Right ventricle myocardium superior (tissue), 1 donor: ENCODE measurements at regions not wholly inside any gene's neighbourhood (a gene's known extent, or its start where the extent isn't known, plus 50 kb on each side); places are given as distances from the start of the nearest gene placed in this dataset.

ENCODE experiments used
- ATAC-seq: fragments of 200-7000 bp; cut with Tn5 transposase; one replicate; pipeline ENCODE4 v1.9.1; 2020; ENCODE audit warnings: mild to moderate bottlenecking; ENCODE audit not compliant: poor library complexity
- DNase-seq: peaks from one replicate; pipeline ENCODE4 v3.0.0-alpha.2; 2020
- intact Hi-C: fragments of 100-400 bp; cut with DNase I; formaldehyde crosslinking; loops from one replicate; pipeline ENCODE4 v1.11.2; 2022
- donor health status: DM: no; HTN: yes; CAD: no; lungs with severe emphysema.

GRCh38 chr4:71147261-71147660 is 153.8 kb downstream of the DCK start:
- ATAC-seq: no peak
- intact Hi-C loops: no loop called here

GRCh38 chr4:71148545-71148944 is 155.1 kb downstream of the DCK start:
- ATAC-seq: no peak
- intact Hi-C loops: no loop called here
- no peak for DNase-seq

More at GRCh38 chr4:71147261-71147660, 153.8 kb downstream of the DCK start:
- no peak for DNase-seq

- intact Hi-C loops: no loop called here
- no peak for ATAC-seq
- DNase-seq: no peak
Observed at GRCh38 chr4:71151054-71151453, 157.6 kb downstream of the DCK start.

DNA sequence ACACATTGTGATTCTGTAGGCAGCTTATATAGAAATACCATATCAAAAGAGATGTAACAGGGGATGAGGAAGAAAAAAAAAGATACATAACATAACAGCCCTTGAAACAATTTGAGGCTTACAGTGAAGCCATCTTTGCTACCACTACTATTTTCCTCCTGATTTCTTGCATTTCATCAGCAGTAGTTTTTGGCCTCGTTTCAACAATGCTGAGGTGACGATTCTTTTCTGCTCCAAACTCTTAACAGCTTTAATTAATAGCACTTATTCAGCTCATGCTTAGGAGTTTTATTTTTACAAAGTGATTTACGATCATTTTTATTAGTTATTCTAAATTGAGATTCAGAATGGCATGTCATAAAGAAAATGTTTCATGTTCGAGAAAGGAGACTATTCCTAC is 163.2 kb downstream of the DCK start:
- intact Hi-C loops: no loop called here
- DNase-seq: no peak
- ATAC-seq: no peak

GRCh38 chr4:71162386-71162785 is 168.9 kb downstream of the DCK start:
- ATAC-seq (no peak), DNase-seq (no peak)
- intact Hi-C loops: no loop called here

- ATAC-seq: no peak
- no peak for DNase-seq
- intact Hi-C loops: no loop called here
Observed at GRCh38 chr4:71163317-71163716, 169.9 kb downstream of the DCK start.

DNA sequence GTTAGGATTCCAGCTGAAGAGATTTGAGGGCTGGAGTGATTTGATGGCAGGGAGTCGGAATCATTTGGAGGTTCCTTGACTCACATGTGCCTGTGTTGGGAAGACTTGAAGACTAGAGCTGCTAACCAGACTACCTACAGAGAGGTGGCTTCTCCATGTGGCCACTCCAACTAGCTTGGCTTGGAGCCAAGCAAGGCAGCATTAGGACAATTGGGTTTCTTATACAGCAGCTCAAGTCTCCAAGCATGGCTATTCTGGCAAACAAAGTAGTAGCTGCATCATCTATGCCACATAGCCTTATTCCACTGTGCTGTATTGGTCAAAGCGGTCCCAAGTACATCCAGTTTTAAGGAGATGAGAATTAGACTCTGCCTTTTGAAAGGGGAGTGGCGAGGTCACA is 171.7 kb upstream of the SLC4A4 start:
- ATAC-seq: no peak
- no peak for DNase-seq
- intact Hi-C loops: no loop called here

DNA sequence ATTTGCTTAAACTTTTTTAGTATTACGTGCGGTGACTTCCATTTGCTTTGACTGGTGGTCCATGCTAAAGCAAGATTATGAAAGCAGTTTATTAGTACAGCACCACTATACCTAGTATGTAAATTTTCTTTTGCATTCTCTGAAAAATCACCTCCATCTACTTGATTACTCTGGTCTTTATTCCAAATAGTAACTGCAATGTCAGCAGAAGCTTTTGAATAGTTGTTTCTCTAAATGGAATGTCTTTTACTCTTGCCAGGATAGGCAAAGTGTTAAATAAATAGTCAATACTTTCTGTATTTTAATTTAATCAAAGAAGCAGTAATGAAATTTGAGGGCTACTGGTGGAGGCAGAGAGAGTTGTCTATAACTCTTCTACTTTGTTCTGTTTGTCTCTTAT is 167.2 kb upstream of the SLC4A4 start:
- no peak for ATAC-seq
- DNase-seq: no peak
- intact Hi-C loops: no loop called here

DNA sequence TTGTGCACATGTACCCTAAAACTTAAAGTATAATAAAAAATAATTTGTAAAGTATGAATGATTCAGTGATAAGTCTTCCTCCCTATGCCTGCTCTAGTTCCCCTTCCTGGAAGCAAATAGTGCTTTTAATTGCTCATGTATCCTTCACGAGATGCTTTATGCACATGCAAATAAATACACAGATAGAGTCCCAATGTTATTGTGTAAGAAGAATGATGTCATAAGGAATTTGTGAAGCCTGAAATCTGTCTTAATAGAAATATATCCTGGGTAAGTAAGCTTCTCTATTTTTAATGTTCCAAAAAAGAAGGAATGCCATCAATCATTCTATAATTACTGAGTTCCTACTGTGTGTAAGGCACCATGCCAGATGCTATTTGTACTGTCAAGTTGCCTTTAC is 157.5 kb upstream of the SLC4A4 start:
- DNase-seq: no peak
- intact Hi-C loops: no loop called here
- no peak for ATAC-seq

DNA sequence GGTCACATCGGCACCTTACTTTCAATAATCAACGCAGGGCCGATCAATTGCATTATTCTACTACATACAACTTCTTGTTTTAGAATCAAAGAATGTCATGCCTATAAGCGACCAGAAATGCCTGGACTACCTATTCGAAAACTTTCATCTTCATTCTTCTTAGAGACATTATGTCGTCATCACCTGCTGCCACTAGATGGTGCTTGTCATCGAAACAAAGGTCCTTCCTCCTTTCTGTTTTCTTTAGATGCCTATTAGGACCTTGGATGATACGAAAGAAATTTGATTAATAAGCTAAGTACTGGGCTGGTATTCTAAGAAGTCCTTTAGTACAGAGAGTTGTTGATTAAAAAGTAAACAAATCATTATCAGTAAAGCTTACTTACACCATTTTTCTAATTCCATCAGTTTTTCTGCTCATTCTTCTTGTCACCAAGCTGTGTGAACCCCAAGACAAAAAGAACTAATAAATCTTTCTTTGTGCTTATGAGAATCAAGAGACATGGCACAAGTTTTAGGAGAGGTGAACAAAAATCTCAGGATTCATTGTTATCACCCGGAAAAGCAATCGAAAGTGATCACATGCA is 154.5 kb upstream of the SLC4A4 start:
- no peak for DNase-seq
- intact Hi-C loops: no loop called here
- ATAC-seq: peak; percentile 27

DNA sequence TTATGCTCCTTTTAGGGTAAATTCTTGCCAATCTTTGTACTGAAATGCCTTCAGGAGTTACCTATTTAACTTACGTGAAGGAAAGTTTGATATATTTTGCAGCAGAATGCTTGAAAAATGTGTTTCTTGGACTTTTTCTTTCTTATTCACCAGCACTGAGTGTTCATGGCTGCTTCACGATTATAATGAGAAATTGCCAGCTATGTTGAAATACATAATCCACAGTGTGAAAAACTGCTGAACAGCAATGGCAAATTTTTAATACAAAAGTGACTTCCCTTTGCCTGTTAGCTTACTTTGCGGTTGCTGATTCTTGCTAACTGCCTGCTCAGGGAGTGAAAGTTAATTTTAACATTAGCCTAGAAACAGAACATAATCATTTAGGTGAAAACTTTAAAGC is 153.8 kb upstream of the SLC4A4 start:
- intact Hi-C loops: no loop called here
- ATAC-seq: no peak

GRCh38 chr4:71186257-71186565 is 152.6 kb upstream of the SLC4A4 start:
- ATAC-seq (no peak), DNase-seq (no peak)
- intact Hi-C loops: no loop called here

More for the DNA sequence above, 153.8 kb upstream of the SLC4A4 start:
- no peak for DNase-seq

- DNase-seq: peak; percentile 73
- peak; percentile 94 for ATAC-seq
- intact Hi-C loops: no loop called here
Observed at GRCh38 chr4:71186566-71187403, 152.0 kb upstream of the SLC4A4 start.

DNA sequence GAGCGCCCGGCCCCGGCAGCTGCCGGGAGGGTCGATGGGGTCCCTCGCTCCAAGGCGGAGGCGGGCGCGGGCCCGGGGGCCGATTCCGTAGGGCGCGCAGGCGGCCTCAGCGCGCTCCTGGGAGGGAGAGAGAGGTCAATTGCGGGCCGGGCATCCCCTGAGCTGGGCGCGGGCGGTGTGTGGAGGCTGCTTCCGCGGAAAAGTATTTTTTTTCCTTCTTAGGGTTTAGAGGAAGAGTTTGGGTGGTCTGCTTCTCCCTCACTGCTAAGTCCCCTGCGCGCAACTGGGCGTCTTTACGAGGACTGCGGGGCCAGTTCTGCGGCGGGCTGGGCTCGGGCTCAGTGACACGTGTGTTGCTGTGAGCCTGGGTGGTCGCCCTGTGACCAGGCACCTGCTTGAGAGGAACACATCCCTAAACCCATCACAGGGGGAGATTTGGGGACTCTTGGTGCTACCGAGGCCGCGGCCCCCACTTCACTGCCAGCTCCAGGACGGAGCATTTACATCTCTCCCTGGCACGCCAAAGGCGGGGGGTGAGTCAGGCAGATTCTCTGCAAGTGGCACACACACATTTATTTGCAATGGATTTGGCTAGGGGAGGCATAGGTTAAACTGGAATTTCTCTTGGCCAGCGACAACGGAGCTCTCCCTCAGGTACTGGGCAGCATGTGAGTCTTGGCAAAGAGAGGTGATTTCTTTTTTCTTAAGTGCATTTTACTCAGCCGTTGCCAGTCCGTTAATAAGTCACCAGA is 151.2 kb upstream of the SLC4A4 start:
- ATAC-seq (peak; percentile 42), DNase-seq (peak; percentile 45)
- intact Hi-C loops: no loop called here

- DNase-seq (no peak), ATAC-seq (no peak)
- intact Hi-C loops: no loop called here
Observed at GRCh38 chr4:71188156-71188640, 150.6 kb upstream of the SLC4A4 start.

- intact Hi-C loops: no loop called here
- no peak for ATAC-seq
Observed at GRCh38 chr4:71188951-71189350, 149.9 kb upstream of the SLC4A4 start.

DNA sequence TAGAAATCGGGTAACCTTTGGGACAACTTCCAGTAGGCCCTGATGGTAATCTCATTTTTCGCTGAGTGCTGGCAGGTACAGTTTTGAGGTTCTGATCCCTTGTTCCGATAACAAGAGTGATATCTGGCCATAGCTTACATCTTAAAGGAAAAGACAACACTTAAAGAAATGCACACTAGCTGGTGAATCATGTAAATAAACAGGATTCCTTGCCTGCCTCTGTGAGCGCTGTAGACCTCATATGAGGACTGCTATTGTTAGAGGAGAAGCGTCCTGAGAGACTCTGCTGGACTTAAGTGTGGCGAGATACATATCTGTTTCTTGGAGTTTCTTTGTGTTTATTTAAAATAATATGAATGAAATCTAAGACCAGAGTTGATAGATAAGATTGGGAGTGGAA is 149.3 kb upstream of the SLC4A4 start:
- intact Hi-C loops: no loop called here
- no peak for DNase-seq
- ATAC-seq: no peak

More at GRCh38 chr4:71188951-71189350, 149.9 kb upstream of the SLC4A4 start:
- DNase-seq: no peak

GRCh38 chr4:71194454-71194853 is 144.4 kb upstream of the SLC4A4 start:
- intact Hi-C loops: loop anchor here (10.0 kb wide), 1 partner anchor 350 kb away; no protein-coding TSS in a partner anchor
- no peak for ATAC-seq
- no peak for DNase-seq

- ATAC-seq (no peak), DNase-seq (no peak)
- intact Hi-C loops: loop anchor here (10.0 kb wide), 1 partner anchor 349 kb away; no protein-coding TSS in a partner anchor
Observed at GRCh38 chr4:71195924-71196323, 142.9 kb upstream of the SLC4A4 start.

DNA sequence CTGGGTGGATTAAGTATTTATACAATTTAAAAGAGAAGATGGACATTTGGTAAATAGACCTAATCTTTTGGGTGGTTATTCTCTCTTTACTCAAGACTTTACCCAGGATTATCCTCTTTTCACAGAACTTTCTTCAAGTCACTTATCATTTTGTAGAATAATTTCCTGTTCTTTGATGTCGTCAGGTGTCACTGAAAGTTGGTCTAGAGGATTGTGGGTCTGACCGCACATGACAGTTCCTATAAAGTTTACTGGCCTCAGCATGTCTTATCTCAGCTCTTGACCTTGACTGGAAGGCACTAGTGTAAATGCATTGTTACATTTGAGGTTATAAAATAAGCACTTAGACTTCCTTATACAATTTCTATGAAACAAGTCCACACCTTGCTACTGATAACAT is 139.9 kb upstream of the SLC4A4 start:
- intact Hi-C loops: loop anchor here (10.0 kb wide), 1 partner anchor 346 kb away; no protein-coding TSS in a partner anchor
- DNase-seq (no peak), ATAC-seq (no peak)
